ENCODE measurements at regions not wholly inside any gene's neighbourhood (a gene's known extent, or its start where the extent isn't known, plus 50 kb on each side); places are given as distances from the start of the nearest gene placed in this dataset.
"Not testable (repeated sequence)": the region's sequence is repeated elsewhere in the genome, so short reads cannot be mapped to it uniquely, and the experiment has no call there.

DNA sequence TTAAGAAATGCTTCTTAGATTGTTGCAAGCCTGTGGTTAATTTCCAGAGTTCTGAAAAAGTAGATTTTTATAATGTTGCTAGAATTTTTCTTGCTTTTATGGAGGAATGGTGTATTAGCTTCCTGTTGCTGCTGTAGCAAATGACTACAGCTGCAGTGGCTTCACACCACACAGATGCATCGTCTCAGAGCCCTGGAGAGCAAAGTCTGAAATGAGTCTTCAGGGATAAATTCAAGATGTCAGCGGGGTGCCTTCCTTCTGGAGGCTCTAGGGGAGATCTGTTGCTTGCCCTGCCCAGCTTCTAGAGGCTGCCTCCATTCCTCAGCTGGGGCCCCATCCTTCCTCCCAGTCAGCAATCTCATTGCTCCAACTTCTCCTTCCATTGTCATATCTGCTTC lies 187.8 kb downstream of the ZNF516 start:
- Histone ChIP-seq H3K9ac (ENCODE audit: low read depth, low read length) (no peak overlapping the region), H3K36me3 (ENCODE audit: insufficient read depth, low read length) (no peaks in the 10 kb centered on the region), H3K4me3 (ENCODE audit: low read length) (no peak overlapping the region), H3K4me1 (ENCODE audit: insufficient read depth, low read length) (no peaks in the 10 kb centered on the region), H3K27me3 (ENCODE audit: insufficient read depth, low read length) (no peaks in the 10 kb centered on the region), H3K27ac (ENCODE audit: low read depth, low read length) (no peak overlapping the region), H3K9me3 (ENCODE audit: insufficient read depth, low read depth, low read length) (no peaks in the 10 kb centered on the region)
- WGBS: 86% methylated on average over 2 of the region's 2 CpGs

DNA sequence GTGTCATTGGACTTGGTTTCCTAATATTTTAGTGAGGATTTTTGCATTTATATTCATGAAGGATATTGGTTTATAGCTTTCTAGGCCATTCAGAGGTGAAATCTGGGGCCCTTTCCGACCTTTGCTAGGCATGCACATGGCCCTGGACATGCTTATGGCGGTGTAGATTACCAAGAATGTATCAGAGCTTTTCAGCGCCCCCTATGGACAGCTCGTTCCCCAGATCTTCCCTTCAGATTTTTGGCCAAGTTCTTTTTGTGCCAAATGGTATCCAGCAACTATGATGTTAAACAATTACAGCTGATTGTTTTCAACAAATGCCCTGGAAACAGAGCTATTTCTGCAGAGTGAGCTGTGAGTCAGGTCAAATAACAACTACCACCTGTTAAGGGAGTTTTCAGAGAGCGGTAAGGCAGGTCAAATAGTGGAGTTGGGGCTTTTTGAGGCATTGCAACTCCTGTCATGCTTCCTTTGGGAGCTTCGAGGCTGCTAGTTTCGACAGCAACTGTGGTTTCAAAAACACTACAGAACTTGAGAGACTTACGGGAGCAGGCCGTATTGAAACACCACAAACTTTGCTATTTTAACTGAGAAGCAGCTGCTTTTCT lies 188.3 kb downstream of the ZNF516 start:
- no peaks in the 10 kb centered on the region for H3K9me3 ChIP-seq (ENCODE audit: insufficient read depth, low read depth, low read length)
- H3K27ac ChIP-seq (ENCODE audit: low read depth, low read length): no peak overlapping the region
- WGBS: 87% methylated on average over 9 of the region's 9 CpGs
- no peak overlapping the region for H3K4me3 ChIP-seq (ENCODE audit: low read length)
- no peaks in the 10 kb centered on the region for H3K27me3 ChIP-seq (ENCODE audit: insufficient read depth, low read length)
- H3K9ac ChIP-seq (ENCODE audit: low read depth, low read length): no peak overlapping the region
- H3K4me1 ChIP-seq (ENCODE audit: insufficient read depth, low read length): no peaks in the 10 kb centered on the region
- no peaks in the 10 kb centered on the region for H3K36me3 ChIP-seq (ENCODE audit: insufficient read depth, low read length)

DNA sequence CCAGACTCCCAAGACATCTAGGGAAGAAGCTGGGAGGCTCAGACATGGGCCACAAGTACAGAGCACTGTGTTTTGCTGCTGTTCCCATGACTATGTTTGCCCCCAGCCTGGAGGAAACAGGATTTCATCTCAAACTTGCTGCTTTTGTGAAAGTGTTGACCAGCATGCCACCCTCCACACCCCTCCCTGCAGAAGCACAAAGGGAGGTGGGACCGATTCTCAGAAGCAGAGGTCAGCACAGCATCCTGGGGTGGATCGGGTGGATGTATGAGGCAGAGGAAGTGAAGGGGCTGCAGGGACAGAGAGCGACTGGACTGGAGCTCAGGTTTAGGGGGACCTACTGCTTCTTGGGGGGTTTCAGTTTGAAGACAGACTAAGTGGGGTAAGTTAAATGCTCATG lies 209.2 kb downstream of the ZNF516 start:
- Histone ChIP-seq H3K27me3 (ENCODE audit: insufficient read depth, low read length) (no peaks in the 10 kb centered on the region), H3K4me1 (ENCODE audit: insufficient read depth, low read length) (no peaks in the 10 kb centered on the region), H3K36me3 (ENCODE audit: insufficient read depth, low read length) (no peaks in the 10 kb centered on the region), H3K9ac (ENCODE audit: low read depth, low read length) (no peak overlapping the region), H3K9me3 (ENCODE audit: insufficient read depth, low read depth, low read length) (no peaks in the 10 kb centered on the region), H3K27ac (ENCODE audit: low read depth, low read length) (no peak overlapping the region), H3K4me3 (ENCODE audit: low read length) (no peak overlapping the region)
- WGBS: 79% methylated on average over 3 of the region's 3 CpGs

- WGBS: 79% methylated on average over 5 of the region's 5 CpGs
- no peaks in the 10 kb centered on the region for H3K36me3 ChIP-seq (ENCODE audit: insufficient read depth, low read length)
- H3K27me3 ChIP-seq (ENCODE audit: insufficient read depth, low read length): no peaks in the 10 kb centered on the region
- no peak overlapping the region for H3K4me3 ChIP-seq (ENCODE audit: low read length)
- no peaks in the 10 kb centered on the region for H3K9me3 ChIP-seq (ENCODE audit: insufficient read depth, low read depth, low read length)
- H3K4me1 ChIP-seq (ENCODE audit: insufficient read depth, low read length): no peaks in the 10 kb centered on the region
- H3K27ac ChIP-seq (ENCODE audit: low read depth, low read length): no peak overlapping the region
- H3K9ac ChIP-seq (ENCODE audit: low read depth, low read length): no peak overlapping the region
Measured at GRCh38 chr18:76281565-76281964, 213.5 kb downstream of the ZNF516 start.

DNA sequence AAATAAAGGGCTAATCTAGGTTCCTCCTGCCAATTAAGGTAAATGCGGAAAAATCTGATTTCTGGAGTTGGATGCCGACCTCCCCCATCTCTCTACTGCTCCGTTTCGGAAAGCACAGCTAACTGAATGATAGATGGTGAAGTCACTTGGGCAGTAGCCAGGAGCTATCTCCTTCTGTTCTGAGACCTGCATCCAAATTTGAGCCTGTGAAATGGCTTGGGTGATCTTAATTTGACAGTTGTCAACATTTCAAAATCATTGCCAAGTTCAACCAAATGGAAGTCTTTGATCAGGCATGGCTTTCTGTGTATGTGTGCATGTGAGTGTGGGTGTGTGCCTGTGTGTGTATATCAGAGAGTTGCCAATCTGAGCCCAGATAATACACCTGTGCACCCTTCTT lies 217.2 kb downstream of the ZNF516 start:
- Histone ChIP-seq H3K27ac (ENCODE audit: low read depth, low read length) (no peak overlapping the region), H3K9me3 (ENCODE audit: insufficient read depth, low read depth, low read length) (no peaks in the 10 kb centered on the region), H3K36me3 (ENCODE audit: insufficient read depth, low read length) (no peaks in the 10 kb centered on the region), H3K4me3 (ENCODE audit: low read length) (no peak overlapping the region), H3K9ac (ENCODE audit: low read depth, low read length) (no peak overlapping the region), H3K27me3 (ENCODE audit: insufficient read depth, low read length) (no peaks in the 10 kb centered on the region), H3K4me1 (ENCODE audit: insufficient read depth, low read length) (no peaks in the 10 kb centered on the region)
- 90% methylated on average over 4 of the region's 4 CpGs for WGBS

DNA sequence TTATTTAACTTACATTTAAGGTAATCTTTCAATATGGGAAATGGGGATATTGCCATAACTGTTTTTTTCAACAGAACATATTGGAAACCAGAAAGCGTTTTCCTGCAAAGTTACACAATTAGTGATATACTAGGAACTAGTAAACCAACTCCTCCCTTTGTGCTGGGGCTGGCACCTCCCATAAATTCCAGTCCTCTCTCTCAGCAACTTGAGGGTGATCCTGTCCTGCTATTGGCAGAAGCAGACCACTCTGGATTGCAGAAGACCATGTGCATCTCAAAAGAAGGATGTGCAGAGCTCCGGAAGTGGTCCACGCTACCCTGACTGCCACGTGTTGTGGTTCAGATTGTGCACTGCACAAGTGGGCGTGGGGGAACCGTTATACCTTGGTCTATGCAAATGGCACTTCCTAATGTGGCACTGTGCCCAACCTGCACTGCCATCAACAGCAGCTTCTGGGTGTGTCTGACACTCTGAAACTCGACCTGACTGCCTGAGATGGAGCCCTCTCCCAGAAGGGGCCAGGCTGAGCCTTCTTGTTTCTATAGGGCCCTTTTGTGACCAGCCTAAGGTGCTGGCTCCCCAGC lies 219.2 kb downstream of the ZNF516 start:
- Histone ChIP-seq H3K36me3 (ENCODE audit: insufficient read depth, low read length) (no peaks in the 10 kb centered on the region), H3K4me1 (ENCODE audit: insufficient read depth, low read length) (no peaks in the 10 kb centered on the region), H3K4me3 (ENCODE audit: low read length) (no peak overlapping the region), H3K9ac (ENCODE audit: low read depth, low read length) (no peak overlapping the region), H3K27me3 (ENCODE audit: insufficient read depth, low read length) (no peaks in the 10 kb centered on the region), H3K9me3 (ENCODE audit: insufficient read depth, low read depth, low read length) (no peaks in the 10 kb centered on the region), H3K27ac (ENCODE audit: low read depth, low read length) (no peak overlapping the region)
- WGBS: 81% methylated on average over 7 of the region's 7 CpGs

GRCh38 chr18:76274468-76275289 lies 220.4 kb downstream of the ZNF516 start:
- Histone ChIP-seq H3K27ac (ENCODE audit: low read depth, low read length) (no peak overlapping the region), H3K36me3 (ENCODE audit: insufficient read depth, low read length) (no peaks in the 10 kb centered on the region), H3K9ac (ENCODE audit: low read depth, low read length) (no peak overlapping the region), H3K4me1 (ENCODE audit: insufficient read depth, low read length) (no peaks in the 10 kb centered on the region), H3K9me3 (ENCODE audit: insufficient read depth, low read depth, low read length) (no peaks in the 10 kb centered on the region), H3K4me3 (ENCODE audit: low read length) (no peak overlapping the region), H3K27me3 (ENCODE audit: insufficient read depth, low read length) (no peaks in the 10 kb centered on the region)
- WGBS: 54% methylated on average over 19 of the region's 19 CpGs

GRCh38 chr18:76273956-76274355 lies 221.1 kb downstream of the ZNF516 start:
- WGBS: 96% methylated on average over 6 of the region's 6 CpGs
- Histone ChIP-seq H3K4me3 (ENCODE audit: low read length) (no peak overlapping the region), H3K9ac (ENCODE audit: low read depth, low read length) (no peak overlapping the region), H3K9me3 (ENCODE audit: insufficient read depth, low read depth, low read length) (no peaks in the 10 kb centered on the region), H3K27ac (ENCODE audit: low read depth, low read length) (no peak overlapping the region), H3K27me3 (ENCODE audit: insufficient read depth, low read length) (no peaks in the 10 kb centered on the region), H3K4me1 (ENCODE audit: insufficient read depth, low read length) (no peaks in the 10 kb centered on the region), H3K36me3 (ENCODE audit: insufficient read depth, low read length) (no peaks in the 10 kb centered on the region)

GRCh38 chr18:76273036-76273545 lies 222.0 kb downstream of the ZNF516 start:
- Histone ChIP-seq H3K4me3 (ENCODE audit: low read length) (no peak overlapping the region), H3K27ac (ENCODE audit: low read depth, low read length) (no peak overlapping the region), H3K9me3 (ENCODE audit: insufficient read depth, low read depth, low read length) (no peaks in the 10 kb centered on the region), H3K9ac (ENCODE audit: low read depth, low read length) (no peak overlapping the region), H3K4me1 (ENCODE audit: insufficient read depth, low read length) (no peaks in the 10 kb centered on the region), H3K27me3 (ENCODE audit: insufficient read depth, low read length) (no peaks in the 10 kb centered on the region), H3K36me3 (ENCODE audit: insufficient read depth, low read length) (no peaks in the 10 kb centered on the region)
- 96% methylated on average over 23 of the region's 23 CpGs for WGBS

DNA sequence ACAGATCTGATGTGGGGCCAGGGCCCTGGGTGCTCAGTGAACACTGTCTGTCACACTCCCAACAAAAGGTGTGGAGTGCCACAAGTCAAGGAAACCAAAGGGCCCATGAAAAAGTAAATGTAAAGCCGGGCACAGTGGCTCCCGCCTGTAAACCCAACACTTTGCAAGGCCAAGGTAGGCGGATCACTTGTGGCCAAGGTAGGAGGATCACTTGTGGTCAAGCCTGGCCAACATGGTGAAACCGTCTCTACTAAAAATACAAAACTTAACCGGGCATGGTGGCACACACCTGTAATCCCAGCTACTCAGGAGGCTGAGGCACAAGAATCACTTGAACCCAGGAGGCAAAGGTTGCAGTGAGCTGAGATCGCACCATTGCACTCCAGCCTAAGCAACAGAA lies 227.6 kb downstream of the ZNF516 start:
- H3K9me3 ChIP-seq (ENCODE audit: insufficient read depth, low read depth, low read length); H3K9ac ChIP-seq (ENCODE audit: low read depth, low read length); H3K27me3 ChIP-seq (ENCODE audit: insufficient read depth, low read length); H3K4me3 ChIP-seq (ENCODE audit: low read length); H3K27ac ChIP-seq (ENCODE audit: low read depth, low read length); H3K36me3 ChIP-seq (ENCODE audit: insufficient read depth, low read length): not testable (repeated sequence)
- H3K4me1 ChIP-seq (ENCODE audit: insufficient read depth, low read length): peaks cover 20% of the 10 kb centered on the region
- WGBS: 93% methylated on average over 6 of the region's 6 CpGs

GRCh38 chr18:76266236-76266991 lies 228.6 kb downstream of the ZNF516 start:
- Histone ChIP-seq H3K27me3 (ENCODE audit: insufficient read depth, low read length) (no peaks in the 10 kb centered on the region), H3K4me1 (ENCODE audit: insufficient read depth, low read length) (peaks cover 25% of the 10 kb centered on the region), H3K27ac (ENCODE audit: low read depth, low read length) (no peak overlapping the region), H3K36me3 (ENCODE audit: insufficient read depth, low read length) (no peaks in the 10 kb centered on the region), H3K9me3 (ENCODE audit: insufficient read depth, low read depth, low read length) (no peaks in the 10 kb centered on the region), H3K4me3 (ENCODE audit: low read length) (no peak overlapping the region), H3K9ac (ENCODE audit: low read depth, low read length) (no peak overlapping the region)
- WGBS: 95% methylated on average over 7 of the region's 9 CpGs
